GM12878 (cell line): ENCODE measurements at regions not wholly inside any gene's neighbourhood (a gene's known extent, or its start where the extent isn't known, plus 50 kb on each side); places are given as distances from the start of the nearest gene placed in this dataset.

Source experiments
- ATAC-seq: fragments of 200-7000 bp; cut with Tn5 transposase; 3 replicates; pipeline ENCODE4 v1.9.1; 2020; ENCODE audit warnings: mild to moderate bottlenecking, moderate library complexity
- BruUV-seq: library from RNA; stranded (reverse); fragments of 400-500 nt; replicated peaks from 2 replicates; lab custom pipeline; 2021; lab: Mats Ljungman, UMichigan
- CTCF ChIA-PET: fragments of 300-600 bp; sonication (Branson Sonifier 250); formaldehyde crosslinking; extraction: SDS; loops from one replicate; lab custom pipeline; 2021; ENCODE audit warnings: inconsistent platforms; lab: Yijun Ruan, JAX
- POLR2A ChIA-PET: fragments of 350-600 bp; formaldehyde crosslinking; extraction: SDS; loops from one replicate; lab custom pipeline; 2021; ENCODE audit warnings: inconsistent platforms; lab: Charles Lee
- RAD21 ChIA-PET: fragments of 300-600 bp; sonication (Branson Sonifier 250); formaldehyde crosslinking; loops from one replicate; lab custom pipeline; 2023; ENCODE audit warnings: antibody characterized with exemption; ENCODE audit not compliant: unreplicated experiment; lab: Charles Lee
- SMC1A ChIA-PET: fragments of 300-600 bp; sonication (Branson Sonifier 250); formaldehyde crosslinking; loops from one replicate; lab custom pipeline; 2023; ENCODE audit not compliant: unreplicated experiment, uncharacterized antibody; lab: Charles Lee
- DNase-seq: peaks from one replicate; pipeline ENCODE4 v3.0.0-alpha.2; 2011; ENCODE audit warnings: low read depth, low spot score
- FAIRE-seq: peaks from 3 replicates; lab custom pipeline; 2011; peaks lifted over from hg19 to GRCh38; lab: Jason Lieb, UNC
- H2AFZ ChIP-seq: 2 replicates; pipeline ENCODE4 v1.6.0; 2011; ENCODE audit warnings: low read depth, low read length, control low read depth; ENCODE audit not compliant: control insufficient read depth
- H3K27ac ChIP-seq: 2 replicates; pipeline ENCODE4 v1.5.1; 2011; ENCODE audit warnings: control low read depth; ENCODE audit not compliant: control insufficient read depth, insufficient read depth
- H3K27me3 ChIP-seq, 2 experiments: replicated peaks in 1 of 2; 2 replicates each; pipeline versions ENCODE4 v1.6.0 to v1.6.1; 2011; ENCODE audit warnings: low read length in 1 of 2; ENCODE audit not compliant: control insufficient read depth in 2 of 2, insufficient read depth in 2 of 2
- H3K36me3 ChIP-seq, 2 experiments: 2 replicates each; pipeline ENCODE4 v1.5.1; 2011; ENCODE audit warnings: low read length in 1 of 2; ENCODE audit not compliant: control insufficient read depth in 2 of 2, insufficient read depth in 2 of 2
- H3K4me1 ChIP-seq: 2 replicates; pipeline ENCODE4 v1.6.1; 2011; ENCODE audit warnings: mild to moderate bottlenecking, low read length, moderate library complexity, mixed read lengths; ENCODE audit not compliant: control insufficient read depth, insufficient read depth
- H3K4me2 ChIP-seq: 2 replicates; pipeline ENCODE4 v1.6.0; 2011; ENCODE audit warnings: control low read depth; ENCODE audit not compliant: control insufficient read depth, insufficient read depth
- H3K4me3 ChIP-seq: fragments of 200-600 bp; sonication (generic); 2 replicates; pipeline ENCODE4 v1.5.1; 2016
- H3K79me2 ChIP-seq: 2 replicates; pipeline ENCODE4 v1.6.0; 2011; ENCODE audit warnings: low read length; ENCODE audit not compliant: control insufficient read depth, insufficient read depth
- H3K9ac ChIP-seq: 2 replicates; pipeline ENCODE4 v1.8.0; 2011; ENCODE audit warnings: low read length, control low read depth, mixed read lengths; ENCODE audit not compliant: control insufficient read depth, insufficient read depth
- H3K9me3 ChIP-seq: replicated peaks from 3 replicates; pipeline ENCODE4 v1.5.1; 2011; ENCODE audit warnings: mild to moderate bottlenecking, low read length; ENCODE audit not compliant: control insufficient read depth, insufficient read depth
- H4K20me1 ChIP-seq: 2 replicates; pipeline ENCODE4 v1.6.0; 2011; ENCODE audit not compliant: control insufficient read depth, insufficient read depth
- BCL3 ChIP-seq: IDR thresholded peaks from 2 replicates; pipeline ENCODE4 v1.6.1; 2011; ENCODE audit warnings: borderline replicate concordance, low read depth, mild to moderate bottlenecking, moderate library complexity, low read length; ENCODE audit not compliant: insufficient read depth, poor library complexity, severe bottlenecking
- EGR1 ChIP-seq, 2 experiments: IDR thresholded peaks; 1 replicate in 1 of 2; 2 replicates in 1 of 2; pipeline ENCODE4 v1.6.1; 2011 to 2012; ENCODE audit warnings: low read depth in 2 of 2, low read length in 2 of 2, borderline replicate concordance in 1 of 2, mild to moderate bottlenecking in 1 of 2, moderate library complexity in 1 of 2
- MAX ChIP-seq: IDR thresholded peaks from 2 replicates; pipeline ENCODE4 v1.6.1; 2012; ENCODE audit warnings: low read depth, low read length, improper control_type of control experiment
- PML ChIP-seq: IDR thresholded peaks from 2 replicates; pipeline ENCODE4 v1.6.1; 2012; ENCODE audit warnings: low read length, inconsistent platforms
- POLR2AphosphoS2 ChIP-seq: IDR thresholded peaks from 2 replicates; pipeline ENCODE4 v1.6.1; 2011; ENCODE audit warnings: low read depth, mild to moderate bottlenecking, low read length, improper control_type of control experiment, moderate library complexity
- POU2F2 ChIP-seq: IDR thresholded peaks from 3 replicates; pipeline ENCODE4 v1.6.1; 2011; ENCODE audit warnings: low read depth, mild to moderate bottlenecking, low read length, borderline replicate concordance
- RB1 ChIP-seq: fragments of 450-650 bp; formaldehyde crosslinking; IDR thresholded peaks from 2 replicates; pipeline ENCODE4 v1.6.1; 2017; ENCODE audit warnings: mild to moderate bottlenecking, borderline replicate concordance
- RBBP5 ChIP-seq: fragments of 200-600 bp; sonication (generic); conservative IDR thresholded peaks from 2 replicates; pipeline ENCODE4 v1.6.1; 2016
- RFX5 ChIP-seq: IDR thresholded peaks from 2 replicates; pipeline ENCODE4 v1.6.1; 2011; ENCODE audit warnings: low read depth, low read length, improper control_type of control experiment
- SRF ChIP-seq, 2 experiments: IDR thresholded peaks; 2 replicates each; pipeline ENCODE4 v1.6.1; 2011; ENCODE audit warnings: low read depth in 2 of 2, low read length in 2 of 2, mild to moderate bottlenecking in 1 of 2, moderate library complexity in 1 of 2
- STAT1 ChIP-seq: fragments of 450-650 bp; conservative IDR thresholded peaks from 2 replicates; pipeline ENCODE4 v1.6.1; 2014; ENCODE audit warnings: antibody characterized with exemption, mild to moderate bottlenecking
- TARDBP ChIP-seq: IDR thresholded peaks from 2 replicates; pipeline ENCODE4 v1.6.1; 2016; ENCODE audit warnings: borderline replicate concordance
- TBL1XR1 ChIP-seq: IDR thresholded peaks from 2 replicates; pipeline ENCODE4 v1.6.1; 2012; ENCODE audit warnings: low read depth, low read length, improper control_type of control experiment
- USF2 ChIP-seq: IDR thresholded peaks from 2 replicates; pipeline ENCODE4 v1.6.1; 2011; ENCODE audit warnings: low read depth, low read length, improper control_type of control experiment, borderline replicate concordance
- YY1 ChIP-seq: IDR thresholded peaks from 2 replicates; pipeline ENCODE4 v1.6.1; 2011; ENCODE audit warnings: low read depth, mild to moderate bottlenecking, low read length
- ZNF207 ChIP-seq: fragments of 450-650 bp; IDR thresholded peaks from 2 replicates; pipeline ENCODE4 v1.6.1; 2014; ENCODE audit warnings: antibody characterized with exemption, mild to moderate bottlenecking, borderline replicate concordance
- WGBS: methylation state at CpG from one replicate; pipeline ENCODE4 v1.1.6; 2016; ENCODE audit warnings: low lambda C conversion rate; ENCODE audit not compliant: insufficient replicate concordance, insufficient coverage; ENCODE audit errors: missing lambda C conversion rate; 5-methylcytosine and 5-hydroxymethylcytosine counted together
- in situ Hi-C: fragments of 300-500 bp; cut with MboI; formaldehyde crosslinking; loops from 9 replicates; pipeline ENCODE4 v1.14.3; 2018; ENCODE audit warnings: mixed read lengths
- intact Hi-C: fragments of 100-400 bp; cut with micrococcal nuclease; formaldehyde crosslinking; loops from one replicate; pipeline ENCODE4 v1.14.2; 2022; ENCODE audit not compliant: unreplicated experiment
- TF ChIP-seq, protein P1 (sequence below): fragments of 450-650 bp; formaldehyde crosslinking; IDR thresholded peaks from 2 replicates; pipeline ENCODE4 v1.4.0; 2020; ENCODE audit warnings: mild to moderate bottlenecking, moderate library complexity

GRCh38 chr15:95440712-95441111, 889.8 kb upstream of the NR2F2 start:
- Histone ChIP-seq H3K4me1 (no peaks in the 10 kb centered on the region), H3K4me2 (no peak overlapping the region), H3K9me3 (no peaks in the 10 kb centered on the region; the same call in 2 of the 3 replicates), H3K4me3 (no peak overlapping the region), H3K36me3 (no peaks in the 10 kb centered on the region), H2AFZ (no peak overlapping the region), H3K9ac (no peak overlapping the region), H3K27ac (no peak overlapping the region), H3K27me3 (no peaks in the 10 kb centered on the region), H4K20me1 (no peaks in the 10 kb centered on the region), H3K79me2 (no peaks in the 10 kb centered on the region)
- ChIA-PET RAD21 (interaction anchor here (0.6 kb wide), 1 partner anchor 435 kb away, joined by 3 read pairs; no protein-coding TSS in a partner anchor), SMC1A (no interaction called here), POLR2A (interaction anchor here (0.7 kb wide), 1 partner anchor 659 kb away, joined by 3 read pairs; no protein-coding TSS in a partner anchor), CTCF (interaction anchor here (0.8 kb wide), 1 partner anchor 24 kb away, joined by 3 read pairs; no protein-coding TSS in a partner anchor)
- no TSS peak for BruUV-seq
- ATAC-seq (no peak), FAIRE-seq (no peak), DNase-seq (no peak)
- in situ Hi-C loops (no loop called here), intact Hi-C loops (no loop called here)
- TF ChIP-seq MAX: no peak
- no peak for TF ChIP-seq RBBP5
- TF ChIP-seq, protein P1, sequence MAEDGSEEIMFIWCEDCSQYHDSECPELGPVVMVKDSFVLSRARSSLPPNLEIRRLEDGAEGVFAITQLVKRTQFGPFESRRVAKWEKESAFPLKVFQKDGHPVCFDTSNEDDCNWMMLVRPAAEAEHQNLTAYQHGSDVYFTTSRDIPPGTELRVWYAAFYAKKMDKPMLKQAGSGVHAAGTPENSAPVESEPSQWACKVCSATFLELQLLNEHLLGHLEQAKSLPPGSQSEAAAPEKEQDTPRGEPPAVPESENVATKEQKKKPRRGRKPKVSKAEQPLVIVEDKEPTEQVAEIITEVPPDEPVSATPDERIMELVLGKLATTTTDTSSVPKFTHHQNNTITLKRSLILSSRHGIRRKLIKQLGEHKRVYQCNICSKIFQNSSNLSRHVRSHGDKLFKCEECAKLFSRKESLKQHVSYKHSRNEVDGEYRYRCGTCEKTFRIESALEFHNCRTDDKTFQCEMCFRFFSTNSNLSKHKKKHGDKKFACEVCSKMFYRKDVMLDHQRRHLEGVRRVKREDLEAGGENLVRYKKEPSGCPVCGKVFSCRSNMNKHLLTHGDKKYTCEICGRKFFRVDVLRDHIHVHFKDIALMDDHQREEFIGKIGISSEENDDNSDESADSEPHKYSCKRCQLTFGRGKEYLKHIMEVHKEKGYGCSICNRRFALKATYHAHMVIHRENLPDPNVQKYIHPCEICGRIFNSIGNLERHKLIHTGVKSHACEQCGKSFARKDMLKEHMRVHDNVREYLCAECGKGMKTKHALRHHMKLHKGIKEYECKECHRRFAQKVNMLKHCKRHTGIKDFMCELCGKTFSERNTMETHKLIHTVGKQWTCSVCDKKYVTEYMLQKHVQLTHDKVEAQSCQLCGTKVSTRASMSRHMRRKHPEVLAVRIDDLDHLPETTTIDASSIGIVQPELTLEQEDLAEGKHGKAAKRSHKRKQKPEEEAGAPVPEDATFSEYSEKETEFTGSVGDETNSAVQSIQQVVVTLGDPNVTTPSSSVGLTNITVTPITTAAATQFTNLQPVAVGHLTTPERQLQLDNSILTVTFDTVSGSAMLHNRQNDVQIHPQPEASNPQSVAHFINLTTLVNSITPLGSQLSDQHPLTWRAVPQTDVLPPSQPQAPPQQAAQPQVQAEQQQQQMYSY (CRISPR knock-in tag): no peak
- no peak for TF ChIP-seq POU2F2
- TF ChIP-seq TARDBP: no peak
- TF ChIP-seq ZNF207: no peak
- no peak for TF ChIP-seq EGR1 (IDR thresholded peaks at IDR 0.05; ENCODE audit: borderline replicate concordance in 1 of 2, low read depth in 2 of 2, low read length in 2 of 2)
- no peak for TF ChIP-seq TBL1XR1
- no peak for TF ChIP-seq RB1
- no peak for TF ChIP-seq BCL3
- no peak for TF ChIP-seq YY1
- no peak for TF ChIP-seq RFX5
- TF ChIP-seq PML: no peak
- TF ChIP-seq STAT1: no peak
- no peak for TF ChIP-seq SRF (IDR thresholded peaks at IDR 0.05; ENCODE audit: low read depth in 2 of 2, low read length in 2 of 2)
- TF ChIP-seq USF2: no peak
- TF ChIP-seq POLR2AphosphoS2: no peak
- WGBS: 9% methylated on average over 6 of the region's 6 CpGs
